Activated CD4-positive, alpha-beta memory T cell treated with anti-CD3 and anti-CD28 coated beads for 36 hours (primary cell): ENCODE measurements at regions not wholly inside any gene's neighbourhood (a gene's known extent, or its start where the extent isn't known, plus 50 kb on each side); places are given as distances from the start of the nearest gene placed in this dataset.

Experiments used
- CTCF ChIA-PET: fragments of 350-600 bp; sonication (Branson Sonifier 250); formaldehyde crosslinking; loops from one replicate; lab custom pipeline; 2021; ENCODE audit warnings: antibody characterized with exemption, inconsistent platforms; lab: Charles Lee
- POLR2A ChIA-PET: fragments of 350-600 bp; sonication (Branson Sonifier 250); formaldehyde crosslinking; loops from one replicate; lab custom pipeline; 2021; ENCODE audit warnings: antibody characterized with exemption; lab: Charles Lee
- DNase-seq: peaks from one replicate; pipeline ENCODE4 v3.0.0-alpha.2; 2020
- H3K27ac Mint-ChIP-seq: one replicate; pipeline ENCODE4 v1.8.0; 2021; ENCODE audit warnings: mixed read lengths
- H3K27me3 Mint-ChIP-seq: one replicate; pipeline ENCODE4 v1.8.0; 2021; ENCODE audit warnings: mixed read lengths
- H3K36me3 Mint-ChIP-seq: one replicate; pipeline ENCODE4 v1.8.0; 2021; ENCODE audit warnings: mixed read lengths
- H3K4me1 Mint-ChIP-seq: one replicate; pipeline ENCODE4 v1.8.0; 2021; ENCODE audit warnings: low read depth, mixed read lengths
- H3K4me3 Mint-ChIP-seq: one replicate; pipeline ENCODE4 v1.8.0; 2021; ENCODE audit warnings: mild to moderate bottlenecking, mixed read lengths
- H3K9me3 Mint-ChIP-seq: one replicate; pipeline ENCODE4 v1.8.0; 2021; ENCODE audit warnings: mixed read lengths
- intact Hi-C: fragments of 100-400 bp; cut with micrococcal nuclease; formaldehyde crosslinking; loops from one replicate; pipeline ENCODE4 v1.15.1; 2023

DNA sequence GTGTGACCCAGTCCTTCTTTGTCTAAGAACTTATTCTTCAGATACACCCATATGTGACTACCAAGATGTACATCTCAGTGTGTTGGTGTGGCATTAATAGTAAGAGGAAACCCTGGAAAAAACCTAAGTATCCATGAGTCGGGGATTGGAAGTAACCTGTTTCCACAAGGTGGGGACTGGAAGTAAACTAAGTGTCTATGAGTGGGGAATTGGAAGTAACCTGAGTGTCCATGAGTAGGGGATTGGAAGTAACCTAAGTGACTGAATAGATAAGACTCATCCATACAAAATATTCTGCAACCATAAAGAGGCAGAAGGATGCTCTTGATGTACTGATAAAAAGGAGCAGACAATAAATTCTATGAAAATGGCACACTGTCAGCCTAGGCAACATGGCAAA, 184.7 kb downstream of the PHETA1 start:
- intact Hi-C loops: no loop called here
- H3K36me3 Mint-ChIP-seq: no peaks in the 10 kb centered on the region
- no peak for DNase-seq
- peaks cover 23% of the 10 kb centered on the region for H3K27me3 Mint-ChIP-seq
- no peak overlapping the region for H3K4me3 Mint-ChIP-seq
- POLR2A ChIA-PET: no interaction called here
- CTCF ChIA-PET: no interaction called here
- H3K9me3 Mint-ChIP-seq: no peaks in the 10 kb centered on the region
- no peaks in the 10 kb centered on the region for H3K4me1 Mint-ChIP-seq
- H3K27ac Mint-ChIP-seq: no peak overlapping the region

DNA sequence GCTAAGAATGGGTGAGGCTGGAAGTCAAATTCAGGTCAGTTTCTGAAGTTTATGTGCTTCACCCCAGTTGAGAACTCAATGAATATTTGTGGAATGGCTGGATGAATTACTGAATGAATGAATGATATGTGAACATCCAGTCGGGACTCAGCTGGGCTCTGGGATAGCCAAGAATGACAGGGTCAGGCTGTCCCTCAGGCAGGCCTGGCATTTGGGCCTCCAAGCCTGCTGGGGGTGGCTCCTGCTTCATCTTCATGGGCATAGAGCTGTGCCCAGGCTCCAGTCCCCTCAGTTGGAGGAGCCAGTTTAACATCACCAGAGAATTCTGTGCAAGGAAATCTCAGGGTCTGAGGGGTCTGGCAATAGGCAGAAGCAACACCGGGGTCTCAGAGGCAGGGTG, 185.8 kb downstream of the PHETA1 start:
- H3K9me3 Mint-ChIP-seq: no peaks in the 10 kb centered on the region
- POLR2A ChIA-PET: no interaction called here
- no peaks in the 10 kb centered on the region for H3K4me1 Mint-ChIP-seq
- H3K27ac Mint-ChIP-seq: no peak overlapping the region
- H3K4me3 Mint-ChIP-seq: no peak overlapping the region
- DNase-seq: no peak
- H3K36me3 Mint-ChIP-seq: no peaks in the 10 kb centered on the region
- intact Hi-C loops: no loop called here
- peaks cover 29% of the 10 kb centered on the region for H3K27me3 Mint-ChIP-seq
- CTCF ChIA-PET: no interaction called here

DNA sequence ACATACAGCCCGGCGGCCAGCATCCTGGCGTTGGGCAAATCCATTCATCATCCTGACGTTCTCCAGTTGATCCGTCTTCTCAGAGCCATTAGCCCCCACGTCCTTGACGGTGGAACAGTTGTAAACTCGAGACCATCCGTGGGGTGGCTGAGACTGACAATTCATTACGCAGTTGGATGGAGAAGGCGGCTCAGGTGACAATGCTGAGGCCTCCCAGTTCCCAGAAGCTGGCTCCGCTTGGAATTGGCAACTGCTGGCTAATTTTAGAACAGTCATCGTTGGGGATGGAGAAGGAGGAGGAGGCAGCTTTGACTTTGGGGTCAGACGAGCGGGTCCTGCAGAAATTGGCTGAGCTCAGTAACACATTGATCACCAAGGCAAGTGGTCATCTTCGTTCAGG, 186.5 kb downstream of the PHETA1 start:
- ChIA-PET POLR2A (no interaction called here), CTCF (no interaction called here)
- no peaks in the 10 kb centered on the region for H3K4me1 Mint-ChIP-seq
- no peak overlapping the region for H3K27ac Mint-ChIP-seq
- intact Hi-C loops: no loop called here
- DNase-seq: no peak
- H3K27me3 Mint-ChIP-seq: peaks cover 29% of the 10 kb centered on the region
- H3K4me3 Mint-ChIP-seq: no peak overlapping the region
- no peaks in the 10 kb centered on the region for H3K9me3 Mint-ChIP-seq
- no peaks in the 10 kb centered on the region for H3K36me3 Mint-ChIP-seq

DNA sequence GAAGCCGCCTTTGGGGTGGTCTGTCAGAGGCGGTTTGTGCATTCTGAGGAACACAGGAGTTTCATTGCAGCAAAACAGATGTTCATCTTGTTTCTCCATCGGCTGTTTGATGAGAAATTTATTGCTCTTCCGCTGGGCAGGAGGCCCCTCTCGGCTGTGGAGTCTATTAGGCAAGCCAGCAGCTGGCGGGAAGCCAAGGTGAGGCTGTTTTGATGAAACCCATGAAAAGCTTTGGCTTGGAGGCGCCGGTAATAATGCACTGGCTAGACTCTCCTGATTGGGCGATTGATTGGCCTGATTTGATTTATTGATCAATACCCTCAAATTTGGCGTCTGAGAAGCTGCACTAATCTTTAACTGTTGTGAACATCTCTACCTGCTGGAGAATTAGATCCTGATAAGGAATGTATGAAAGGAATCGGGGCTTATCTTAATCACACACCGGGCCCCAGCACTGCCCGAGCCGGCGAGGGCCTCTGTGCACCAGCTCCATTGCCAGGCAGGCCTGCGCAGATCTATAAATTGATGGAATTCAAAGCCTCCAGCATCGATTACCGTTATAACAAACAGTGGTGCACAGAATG, 187.7 kb downstream of the PHETA1 start:
- Mint-ChIP-seq H3K27ac (no peak overlapping the region), H3K27me3 (peaks cover 33% of the 10 kb centered on the region), H3K36me3 (no peaks in the 10 kb centered on the region), H3K9me3 (no peaks in the 10 kb centered on the region), H3K4me3 (no peak overlapping the region), H3K4me1 (no peaks in the 10 kb centered on the region)
- intact Hi-C loops: no loop called here
- ChIA-PET POLR2A (no interaction called here), CTCF (no interaction called here)
- DNase-seq: no peak

DNA sequence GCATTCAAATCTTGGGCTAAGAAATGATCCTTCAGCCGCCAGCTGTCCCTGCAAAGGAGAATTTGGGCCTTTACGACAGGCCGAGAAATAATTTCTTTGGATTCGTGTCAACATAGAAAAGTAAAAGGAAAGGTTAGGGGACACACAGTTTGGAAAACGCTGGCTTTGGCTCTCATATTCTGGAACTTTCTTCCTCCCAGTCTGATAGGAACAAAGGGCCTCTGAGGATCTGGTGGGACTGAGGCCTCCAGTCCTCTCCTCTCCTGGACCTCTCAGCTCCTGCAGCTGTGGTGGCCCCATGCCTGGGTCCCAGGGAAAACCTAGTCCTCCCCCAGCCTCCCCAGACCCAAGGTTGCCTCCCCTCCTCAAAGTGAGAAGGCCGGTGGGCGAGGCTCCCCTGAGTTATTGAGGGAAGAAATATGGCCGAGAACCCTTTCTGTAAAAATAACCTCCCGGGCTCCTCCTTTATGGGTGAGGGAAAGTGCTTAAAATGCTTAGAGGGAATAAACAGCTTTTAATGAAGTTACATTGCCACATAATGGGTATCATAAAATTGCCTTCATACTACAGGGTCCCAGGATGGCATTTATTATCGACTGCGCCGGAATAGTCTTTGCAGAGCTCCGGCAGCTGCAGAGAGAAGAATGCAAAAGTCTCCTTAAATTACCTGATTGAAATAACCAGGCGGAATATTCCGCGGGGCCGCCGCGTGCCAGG, 188.3 kb downstream of the PHETA1 start:
- no peaks in the 10 kb centered on the region for H3K4me1 Mint-ChIP-seq
- intact Hi-C loops: no loop called here
- DNase-seq: no peak
- H3K36me3 Mint-ChIP-seq: no peaks in the 10 kb centered on the region
- H3K9me3 Mint-ChIP-seq: no peaks in the 10 kb centered on the region
- peaks cover 36% of the 10 kb centered on the region for H3K27me3 Mint-ChIP-seq
- ChIA-PET POLR2A (no interaction called here), CTCF (no interaction called here)
- no peak overlapping the region for H3K4me3 Mint-ChIP-seq
- no peak overlapping the region for H3K27ac Mint-ChIP-seq

DNA sequence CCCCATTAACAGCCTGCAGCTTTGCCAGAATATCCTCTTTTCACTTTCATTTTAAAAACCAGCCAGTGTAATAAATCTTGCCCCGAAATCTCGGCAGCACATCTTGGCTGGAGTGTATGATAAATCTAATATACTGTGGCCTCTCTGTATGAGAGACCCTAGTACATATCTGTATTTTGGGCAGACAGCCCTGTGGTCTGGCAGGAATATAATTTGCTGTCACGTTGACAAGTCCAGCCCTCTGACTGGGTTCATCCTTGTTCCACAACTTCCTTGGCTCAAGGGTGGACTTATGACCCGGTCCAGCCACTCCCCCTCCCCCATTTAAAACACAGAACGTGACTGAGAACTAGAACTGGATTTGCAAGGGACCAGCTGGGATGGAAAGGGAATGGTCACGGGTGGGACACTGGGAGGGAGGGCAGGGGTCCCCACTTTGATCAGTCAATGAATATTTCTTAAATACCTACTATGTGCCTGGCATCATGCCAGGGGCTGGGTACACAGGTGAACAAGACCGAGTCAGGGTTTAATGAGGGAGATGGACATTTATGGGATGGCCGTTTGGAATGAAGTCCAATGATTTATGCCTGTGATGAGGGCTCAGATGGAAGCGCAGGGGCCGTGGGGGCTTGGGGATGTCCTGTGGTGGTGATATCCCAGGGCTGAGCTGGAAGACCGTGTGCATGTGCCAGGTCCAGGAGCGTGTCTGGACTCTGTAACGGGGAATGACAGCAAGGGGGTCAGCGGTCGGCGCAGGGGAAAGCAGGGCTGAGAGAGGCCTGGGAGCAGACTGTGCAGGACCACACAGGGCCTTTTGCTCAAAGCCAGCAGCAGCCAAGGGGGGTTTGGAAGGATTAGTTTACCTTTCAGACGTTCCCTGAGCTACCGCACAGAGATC, 190.5 kb downstream of the PHETA1 start:
- H3K27me3 Mint-ChIP-seq: peaks cover 46% of the 10 kb centered on the region
- no peak overlapping the region for H3K4me3 Mint-ChIP-seq
- no peaks in the 10 kb centered on the region for H3K4me1 Mint-ChIP-seq
- H3K36me3 Mint-ChIP-seq: no peaks in the 10 kb centered on the region
- ChIA-PET CTCF (no interaction called here), POLR2A (no interaction called here)
- no peak for DNase-seq
- intact Hi-C loops: loop anchor here (10.0 kb wide), 1 partner anchor 154 kb away; no protein-coding TSS in a partner anchor
- H3K27ac Mint-ChIP-seq: no peak overlapping the region
- no peaks in the 10 kb centered on the region for H3K9me3 Mint-ChIP-seq

DNA sequence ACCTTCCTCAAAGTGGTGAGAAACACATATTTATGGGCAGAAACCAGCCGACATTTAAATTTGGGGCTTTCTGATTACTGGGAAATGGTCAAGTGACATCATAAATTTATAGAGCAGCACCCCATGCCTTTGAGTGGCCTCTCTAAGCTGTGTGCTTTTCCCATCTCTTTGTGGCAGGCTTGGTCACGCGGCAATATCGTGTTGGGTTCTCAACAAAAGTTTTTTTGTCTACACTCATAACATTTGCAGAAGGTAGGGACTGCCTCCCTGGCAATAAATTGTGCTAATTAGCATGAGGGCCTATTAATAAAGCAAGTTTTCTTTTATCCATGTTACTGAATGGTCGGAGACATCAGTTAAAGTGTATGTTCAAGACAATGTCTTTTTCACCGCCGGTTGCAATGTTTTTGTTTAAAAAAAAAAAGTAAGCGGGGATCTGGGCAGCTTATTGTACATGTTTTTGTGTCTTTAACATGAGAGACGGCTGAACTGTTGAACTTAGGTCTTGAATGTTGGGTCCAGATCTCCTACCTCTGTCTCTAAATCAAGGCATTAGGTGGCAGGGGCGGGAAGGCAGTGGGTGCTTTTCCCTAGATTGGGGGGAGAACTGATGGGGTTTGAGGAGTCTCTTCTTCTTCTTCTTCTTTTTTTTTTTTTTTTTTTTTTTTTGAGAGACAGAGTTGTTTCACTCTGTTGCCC, 193.3 kb downstream of the PHETA1 start:
- ChIA-PET CTCF (no interaction called here), POLR2A (no interaction called here)
- H3K27me3 Mint-ChIP-seq: peaks cover 34% of the 10 kb centered on the region
- no peak overlapping the region for H3K27ac Mint-ChIP-seq
- intact Hi-C loops: loop anchor here (10.0 kb wide), 1 partner anchor 151 kb away; no protein-coding TSS in a partner anchor
- H3K4me1 Mint-ChIP-seq: no peaks in the 10 kb centered on the region
- DNase-seq: no peak
- H3K9me3 Mint-ChIP-seq: no peaks in the 10 kb centered on the region
- H3K36me3 Mint-ChIP-seq: no peaks in the 10 kb centered on the region
- no peak overlapping the region for H3K4me3 Mint-ChIP-seq

DNA sequence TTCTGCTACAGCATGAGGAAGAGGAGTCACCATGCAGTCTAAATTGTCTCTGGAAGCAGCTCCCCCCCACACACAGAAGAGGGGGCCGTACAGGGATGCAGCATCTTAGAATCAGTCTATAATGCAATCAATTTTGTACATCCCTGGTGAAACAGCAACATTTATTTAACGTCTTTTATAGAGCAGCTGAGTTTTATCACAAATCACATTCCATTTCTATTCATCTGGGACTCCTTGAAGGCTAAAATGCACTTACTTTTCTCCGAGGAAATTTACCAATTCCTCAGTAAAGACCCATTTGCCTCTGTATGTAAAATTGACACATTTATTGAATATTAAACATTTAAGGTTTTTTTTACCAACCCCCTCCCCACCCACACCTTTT, 193.9 kb downstream of the PHETA1 start:
- Mint-ChIP-seq H3K4me1 (no peaks in the 10 kb centered on the region), H3K27ac (no peak overlapping the region), H3K27me3 (peaks cover 31% of the 10 kb centered on the region), H3K9me3 (no peaks in the 10 kb centered on the region), H3K36me3 (no peaks in the 10 kb centered on the region), H3K4me3 (no peak overlapping the region)
- intact Hi-C loops: loop anchor here (5.0 to 10.0 kb wide), 2 partner anchors 150 to 238 kb away; no protein-coding TSS in a partner anchor
- ChIA-PET CTCF (no interaction called here), POLR2A (no interaction called here)
- DNase-seq: no peak

DNA sequence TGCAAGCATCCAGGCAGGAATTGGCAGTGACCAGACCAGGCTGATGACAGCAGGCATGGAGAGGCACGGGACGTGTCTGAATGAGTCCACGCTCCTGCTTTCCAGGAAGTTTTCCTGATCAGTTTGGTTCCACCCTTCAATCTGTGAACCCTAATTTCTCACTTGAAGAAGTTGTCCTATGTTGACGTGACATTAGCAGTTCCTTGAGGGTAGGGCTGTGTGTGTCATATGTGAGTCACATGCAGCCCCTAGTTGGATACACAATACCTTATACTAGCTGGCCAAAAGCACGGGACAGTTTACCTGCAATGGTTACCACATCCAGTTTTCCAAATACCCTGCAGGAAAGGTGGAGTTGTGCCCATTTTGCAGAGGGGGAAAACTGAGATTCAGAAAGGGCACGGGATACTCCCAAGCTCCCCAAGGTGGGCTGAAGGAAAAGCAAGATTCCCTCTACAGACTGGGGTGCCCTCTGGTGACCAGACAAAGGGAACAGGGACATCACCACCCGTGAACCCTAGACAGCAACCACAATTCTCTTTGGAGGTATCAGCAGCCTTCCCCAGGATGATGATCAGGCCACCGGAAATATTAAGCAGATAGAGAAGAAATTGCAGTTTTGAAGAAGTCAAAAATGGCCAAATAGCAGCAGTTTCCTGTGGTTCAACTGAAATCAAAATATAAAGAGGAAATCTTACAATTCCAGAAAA, 194.5 kb downstream of the PHETA1 start:
- no peak for DNase-seq
- Mint-ChIP-seq H3K4me3 (no peak overlapping the region), H3K36me3 (no peaks in the 10 kb centered on the region), H3K4me1 (no peaks in the 10 kb centered on the region), H3K9me3 (no peaks in the 10 kb centered on the region), H3K27ac (no peak overlapping the region), H3K27me3 (peaks cover 34% of the 10 kb centered on the region)
- ChIA-PET POLR2A (no interaction called here), CTCF (no interaction called here)
- intact Hi-C loops: loop anchor here (5.0 to 10.0 kb wide), 2 partner anchors 150 to 237 kb away; no protein-coding TSS in a partner anchor

DNA sequence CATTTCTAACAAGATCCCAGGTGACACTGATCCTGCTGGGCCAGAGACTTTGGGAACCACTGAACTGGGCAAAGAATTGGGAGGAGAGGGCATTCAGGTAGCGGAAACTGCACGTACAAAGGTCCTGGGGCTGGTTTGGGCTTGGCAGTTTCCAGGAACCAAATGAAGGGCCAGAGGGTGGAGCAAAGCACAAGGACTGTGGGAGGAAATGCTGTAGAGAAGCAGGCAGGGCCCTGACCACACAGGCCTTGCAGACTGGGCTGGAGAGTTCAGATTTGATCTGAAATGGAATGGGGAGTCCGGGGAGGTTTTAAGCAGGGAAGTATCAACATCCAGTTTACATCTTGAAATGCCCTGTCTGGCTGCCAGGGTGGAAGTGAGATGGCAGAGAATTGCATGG, 195.1 kb downstream of the PHETA1 start:
- Mint-ChIP-seq H3K9me3 (no peaks in the 10 kb centered on the region), H3K36me3 (no peaks in the 10 kb centered on the region), H3K4me1 (no peaks in the 10 kb centered on the region), H3K4me3 (no peak overlapping the region), H3K27ac (no peak overlapping the region), H3K27me3 (peaks cover 33% of the 10 kb centered on the region)
- POLR2A ChIA-PET: no interaction called here
- intact Hi-C loops: loop anchor here (5.0 to 10.0 kb wide), 2 partner anchors 149 to 237 kb away; no protein-coding TSS in a partner anchor
- DNase-seq: no peak
- CTCF ChIA-PET: no interaction called here

DNA sequence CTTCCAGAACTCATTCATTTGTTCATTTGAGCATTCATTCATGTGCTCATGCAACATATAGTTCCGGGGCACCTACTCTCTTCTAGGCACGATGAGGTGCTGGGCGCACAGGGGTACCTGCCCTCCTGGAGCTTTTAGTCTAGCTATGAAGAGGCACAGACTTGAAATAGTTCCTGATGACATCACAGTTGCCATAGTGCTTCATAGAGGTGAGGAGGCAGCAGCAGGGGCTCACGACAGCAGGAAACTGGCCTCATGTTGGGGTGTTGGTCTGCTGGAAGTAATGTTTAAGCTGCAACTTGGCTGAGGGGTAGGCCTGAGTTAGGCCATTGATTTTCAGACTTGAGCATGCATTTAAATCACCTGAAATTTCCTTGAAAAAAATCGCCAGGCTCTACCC, 195.5 kb downstream of the PHETA1 start:
- CTCF ChIA-PET: no interaction called here
- DNase-seq: no peak
- no peaks in the 10 kb centered on the region for H3K4me1 Mint-ChIP-seq
- intact Hi-C loops: loop anchor here (5.0 to 10.0 kb wide), 2 partner anchors 149 to 236 kb away; no protein-coding TSS in a partner anchor
- H3K27me3 Mint-ChIP-seq: peaks cover 31% of the 10 kb centered on the region
- H3K4me3 Mint-ChIP-seq: no peak overlapping the region
- H3K9me3 Mint-ChIP-seq: no peaks in the 10 kb centered on the region
- no peak overlapping the region for H3K27ac Mint-ChIP-seq
- H3K36me3 Mint-ChIP-seq: no peaks in the 10 kb centered on the region
- POLR2A ChIA-PET: no interaction called here
